Stimulated activated CD4-positive, alpha-beta T cell treated with anti-CD3 and anti-CD28 coated beads, Interleukin-1b, Interleukin-23, amount 100 ng/mL, for 24 hours (primary cell): ENCODE measurements at regions not wholly inside any gene's neighbourhood (a gene's known extent, or its start where the extent isn't known, plus 50 kb on each side); places are given as distances from the start of the nearest gene placed in this dataset.
"Not testable (repeated sequence)": the region's sequence is repeated elsewhere in the genome, so short reads cannot be mapped to it uniquely, and the experiment has no call there.

Experiments used
- DNase-seq, 4 experiments: peaks; one replicate each; pipeline ENCODE4 v3.0.0-alpha.2; 2020; ENCODE audit warnings: low read depth in 4 of 4, low spot score in 1 of 4

DNA sequence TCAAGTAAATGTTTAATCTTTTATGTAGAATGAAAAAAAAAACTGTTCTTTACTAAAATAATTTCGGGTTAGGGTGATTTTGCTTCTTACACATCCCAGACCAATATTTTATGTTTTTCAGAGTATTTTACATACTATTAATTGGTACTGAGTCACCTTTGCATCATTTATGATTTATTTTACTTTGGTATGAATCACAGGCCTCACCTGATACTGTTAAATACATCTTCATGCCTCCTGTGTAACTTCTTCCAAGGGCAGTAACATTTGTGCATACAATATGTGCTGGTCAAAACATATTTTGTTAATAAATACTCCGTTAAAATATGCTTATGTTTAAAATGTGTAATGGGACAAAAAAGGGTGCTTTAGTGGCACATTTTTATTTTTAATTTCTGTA, 529.6 kb downstream of the ZNF674 start:
- DNase-seq: no peak

DNA sequence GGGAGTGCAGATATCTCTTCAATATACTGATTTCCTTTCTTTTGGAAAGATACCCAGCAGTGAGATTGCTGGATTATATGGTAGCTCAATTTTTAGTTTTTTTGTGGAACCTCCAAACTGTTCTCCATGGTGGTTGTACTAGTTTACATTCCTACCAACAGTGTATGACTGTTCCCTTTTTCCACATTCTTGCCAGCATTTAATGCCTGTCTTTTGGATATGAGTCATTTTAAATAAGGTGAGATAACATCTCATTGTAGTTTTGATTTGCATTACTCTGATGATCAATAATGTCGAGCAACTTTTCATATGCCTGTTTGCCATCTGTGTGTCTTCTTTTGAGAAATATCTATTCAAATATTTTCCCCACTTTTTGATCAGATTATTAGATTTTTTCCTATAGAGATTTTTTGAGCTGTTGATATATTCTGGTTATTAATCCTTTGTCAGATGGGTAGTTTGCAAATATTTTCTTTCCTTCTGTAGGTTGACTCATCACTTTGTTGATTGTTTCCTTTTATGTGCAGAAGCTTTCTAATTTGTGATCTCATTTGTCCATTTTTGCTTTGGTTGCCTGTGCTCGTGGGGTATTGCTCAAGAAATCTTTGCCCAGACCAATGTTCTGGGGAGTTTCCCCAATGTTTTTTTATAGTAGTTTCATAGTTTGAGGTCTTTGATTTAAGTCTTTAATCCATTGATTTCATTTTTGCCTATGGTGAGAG, 552.7 kb downstream of the ZNF674 start:
- no peak for DNase-seq

DNA sequence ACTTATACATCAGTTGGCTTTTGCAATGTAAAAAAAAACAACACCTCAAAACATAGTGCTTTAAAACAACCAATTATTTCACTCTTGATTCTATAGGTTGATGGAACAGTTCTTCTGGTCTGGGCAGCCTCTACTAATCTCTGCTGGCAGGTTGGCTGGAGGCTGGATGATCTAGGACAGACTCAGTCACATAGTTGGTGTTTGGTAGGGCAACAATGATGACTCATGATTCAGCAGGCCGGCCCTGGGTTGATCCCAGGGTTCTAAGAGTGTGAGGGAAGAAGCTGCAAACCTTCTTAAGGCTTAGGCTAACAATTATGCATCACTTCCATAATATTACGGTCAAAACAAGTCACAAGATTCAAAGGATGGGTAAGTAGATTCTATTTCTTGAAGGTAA, 558.2 kb downstream of the ZNF674 start:
- no peak for DNase-seq

DNA sequence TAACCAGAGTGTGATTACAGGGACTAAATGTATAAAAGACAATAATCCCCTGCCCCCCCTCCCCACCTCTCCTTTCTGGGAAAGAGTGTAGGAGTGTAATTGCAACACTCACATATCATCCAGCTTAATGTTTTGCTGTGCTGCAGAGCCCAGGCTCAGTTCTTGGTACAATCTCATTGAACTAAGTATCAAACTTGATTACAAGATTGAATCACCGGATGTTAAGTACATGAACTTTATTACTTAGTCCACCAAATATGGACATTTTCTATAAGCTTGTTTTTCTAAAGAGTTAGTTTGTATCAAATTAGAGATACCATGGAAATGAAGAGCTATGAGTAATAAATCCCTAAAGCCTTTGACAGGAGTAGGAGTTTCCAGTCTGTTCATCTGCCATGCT, 559.1 kb downstream of the ZNF674 start:
- DNase-seq: no peak

DNA sequence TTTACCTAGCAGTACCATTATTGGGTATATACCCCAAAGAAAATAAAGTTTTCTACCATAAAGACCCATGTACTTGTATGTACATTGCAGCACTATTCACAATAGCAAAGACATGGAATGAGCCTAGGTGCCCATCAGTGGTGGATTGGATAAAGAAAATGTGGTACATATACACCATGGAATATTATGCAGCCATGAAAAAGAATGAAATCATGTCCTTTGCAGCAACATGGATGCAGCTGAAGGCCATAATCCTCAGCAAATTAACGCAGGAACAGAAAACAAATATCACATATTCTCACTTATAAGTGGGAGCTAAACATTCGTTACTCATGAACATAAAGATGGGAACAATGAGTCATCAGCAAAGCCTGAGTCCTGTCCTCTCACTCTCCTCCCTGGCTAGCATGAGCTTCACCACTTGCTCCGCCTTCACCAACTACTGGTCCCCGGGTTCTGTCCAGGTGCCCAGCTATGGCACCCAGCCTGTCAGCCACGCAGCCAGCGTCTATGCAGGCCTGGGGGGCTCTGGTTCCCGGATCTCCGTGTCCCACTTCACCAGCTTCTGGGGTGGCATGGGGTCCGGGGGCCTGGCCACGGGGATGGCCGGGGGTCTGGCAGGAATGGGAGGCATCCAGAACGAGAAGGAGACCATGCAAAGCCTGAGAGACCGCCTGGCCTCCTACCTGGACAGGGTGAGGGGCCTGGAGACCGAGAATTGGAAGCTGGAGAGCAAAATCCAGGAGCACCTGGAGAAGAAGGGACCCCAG, 562.1 kb downstream of the ZNF674 start:
- DNase-seq: not testable (repeated sequence)

DNA sequence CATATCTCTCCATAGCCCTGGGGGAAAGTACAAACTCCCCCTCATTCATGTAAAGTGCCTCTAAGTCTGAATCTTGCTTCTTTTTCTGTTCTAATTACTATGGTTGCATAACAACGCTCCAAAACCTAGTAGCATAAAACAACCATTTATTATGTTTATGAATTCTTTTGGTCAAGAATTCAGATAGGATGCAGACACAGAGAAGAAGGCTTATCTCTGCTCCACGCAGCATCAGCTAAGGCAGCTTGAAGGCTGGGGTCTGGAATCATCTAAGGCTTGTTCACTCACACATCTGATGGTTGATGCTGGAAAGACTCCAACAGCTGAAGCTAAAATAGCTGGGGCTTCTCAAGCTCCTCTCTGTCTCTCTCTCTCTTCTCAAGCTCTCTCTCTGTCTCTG, 564.5 kb downstream of the ZNF674 start:
- no peak for DNase-seq

DNA sequence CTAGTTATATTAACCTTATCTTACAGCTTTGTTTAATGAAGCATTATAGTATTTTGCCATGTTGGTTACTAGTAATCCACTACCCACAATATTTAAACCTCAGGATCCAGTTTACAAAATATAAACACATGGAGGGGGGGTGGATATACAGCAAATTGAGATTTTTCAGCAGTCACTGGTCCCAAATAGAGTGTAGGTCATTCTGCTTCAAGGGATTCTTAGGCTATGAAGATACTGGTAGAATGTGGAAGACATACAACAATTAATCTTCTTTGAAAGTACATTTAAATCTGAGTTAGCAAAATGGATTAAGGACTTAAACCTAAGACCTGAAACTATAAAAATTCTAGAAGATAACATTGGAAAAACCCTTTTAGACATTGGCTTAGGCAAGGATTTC, 569.6 kb downstream of the ZNF674 start:
- no peak for DNase-seq

DNA sequence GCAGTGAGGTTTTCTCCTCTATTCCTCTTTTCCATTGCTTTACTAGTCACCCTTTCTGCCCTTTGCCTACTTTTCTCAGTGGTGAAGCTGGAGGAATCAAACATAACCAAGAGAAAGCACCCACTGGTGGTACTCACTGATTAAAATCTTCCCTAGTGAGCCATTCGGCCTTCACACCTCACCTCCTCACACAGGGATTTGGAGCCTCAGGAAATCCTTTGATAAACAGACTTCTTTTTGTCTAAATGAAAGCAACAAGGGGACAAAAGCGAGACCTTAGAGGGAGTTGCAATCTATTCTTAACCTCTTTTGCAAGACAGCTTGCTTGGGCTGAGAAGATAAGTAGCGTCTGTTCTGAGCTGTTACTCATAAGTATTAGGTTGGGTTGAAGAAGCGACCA, 572.6 kb downstream of the ZNF674 start:
- no peak for DNase-seq

DNA sequence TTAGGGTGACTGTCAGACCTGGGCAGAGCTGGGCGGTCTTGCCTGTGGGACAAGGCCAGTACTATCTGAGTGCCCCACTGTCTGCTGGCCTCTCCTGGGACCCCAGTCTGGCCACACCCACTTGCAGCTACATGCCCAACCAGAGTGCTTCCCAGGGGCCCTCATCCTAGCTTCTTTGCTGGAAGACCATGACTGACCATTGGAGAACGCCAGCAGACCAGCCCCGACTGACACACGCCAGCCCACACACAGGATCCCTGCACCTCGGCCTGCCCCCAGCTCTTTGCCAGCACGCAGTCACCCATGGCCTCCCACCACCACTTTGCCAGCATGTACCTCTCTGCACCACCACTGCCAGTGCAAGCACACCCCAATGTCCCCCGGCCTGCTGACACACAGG, 585.7 kb downstream of the ZNF674 start:
- no peak for DNase-seq

DNA sequence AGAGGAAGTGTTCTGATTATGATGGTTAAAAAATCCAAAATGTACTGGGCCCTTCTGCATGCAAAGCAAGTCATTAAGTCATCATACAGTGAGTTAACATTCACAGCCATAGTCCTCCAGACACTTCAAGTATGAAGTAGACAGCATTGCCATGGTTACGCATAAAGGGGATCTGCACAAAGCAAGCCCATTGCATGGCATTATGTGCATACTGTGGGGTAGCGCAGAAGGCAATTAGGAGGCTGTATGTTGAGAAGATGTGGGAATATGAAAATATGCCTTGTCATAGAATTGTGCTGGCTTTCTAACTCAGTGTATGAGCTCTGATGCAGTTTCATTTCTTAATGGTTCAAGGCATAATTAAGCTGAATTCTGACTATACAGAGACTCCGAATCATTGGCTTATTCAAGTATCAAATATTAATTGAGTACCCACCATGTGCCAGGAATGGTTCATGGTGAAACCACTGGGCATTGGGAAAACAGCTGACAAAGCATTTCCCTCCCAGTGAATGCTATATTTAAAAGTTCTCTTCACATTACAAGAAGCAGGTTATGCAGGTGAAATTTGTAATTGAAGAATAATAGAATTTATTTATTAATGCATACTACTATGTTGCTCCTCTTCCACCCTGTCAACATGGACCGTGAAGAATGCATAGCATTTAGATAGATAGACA, 588.9 kb downstream of the ZNF674 start:
- DNase-seq: no peak

DNA sequence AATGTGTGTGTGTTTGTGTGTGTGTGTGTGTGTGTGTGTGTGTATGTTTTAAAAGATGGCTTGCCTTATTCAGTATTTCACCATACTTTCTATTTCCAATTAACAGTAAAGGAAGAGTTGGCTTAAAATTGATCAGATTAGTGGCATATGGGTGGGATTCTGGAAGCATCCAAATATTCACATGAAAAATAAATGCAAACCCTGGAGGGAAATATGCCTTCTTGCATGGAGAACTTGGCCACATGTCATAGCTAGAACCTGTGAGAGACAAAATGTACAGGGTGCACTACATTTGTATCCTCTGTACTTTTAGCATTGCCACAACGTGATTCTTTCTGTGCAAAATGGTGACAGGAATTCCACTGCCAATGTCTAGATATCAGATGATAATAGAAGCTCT, 589.6 kb downstream of the ZNF674 start:
- no peak for DNase-seq

DNA sequence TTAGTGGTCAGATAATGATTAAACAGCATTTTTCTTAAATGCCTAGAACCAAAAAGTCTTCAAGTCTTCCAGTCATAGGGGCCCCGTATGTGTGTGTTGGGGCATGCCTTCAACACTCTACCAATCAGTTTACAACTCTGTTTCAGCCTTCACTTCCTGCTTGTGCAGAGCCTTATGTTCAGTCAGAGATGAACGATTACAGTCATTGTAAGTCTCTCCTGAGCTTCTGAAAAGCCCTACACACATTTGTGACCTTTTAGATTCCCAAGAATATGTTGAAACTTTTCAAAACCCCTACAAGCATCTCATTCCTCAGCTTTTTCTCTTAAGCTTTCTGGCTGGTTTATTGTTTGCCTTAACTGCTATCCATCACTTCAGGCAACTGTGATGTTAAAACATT, 591.2 kb downstream of the ZNF674 start:
- DNase-seq: no peak

DNA sequence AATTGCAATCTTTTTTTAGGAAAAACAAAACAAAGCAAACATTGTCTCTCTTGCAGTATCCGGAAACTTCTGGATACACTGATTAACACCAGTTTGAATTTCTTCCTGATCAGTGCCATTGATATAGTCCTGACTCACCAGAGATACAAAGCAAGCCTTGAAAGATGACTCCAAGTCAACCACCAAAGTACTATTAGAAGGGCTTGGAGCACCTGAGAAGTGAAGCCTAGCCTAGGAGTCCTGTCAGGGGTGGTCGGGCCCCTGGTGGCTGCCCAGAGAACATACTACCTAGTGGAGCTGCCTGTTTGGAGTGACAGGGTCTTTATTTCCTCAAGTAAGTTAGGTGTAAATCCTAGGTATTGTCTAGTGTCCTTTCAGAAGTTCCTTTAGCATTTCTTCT, 593.2 kb downstream of the ZNF674 start:
- DNase-seq: no peak

DNA sequence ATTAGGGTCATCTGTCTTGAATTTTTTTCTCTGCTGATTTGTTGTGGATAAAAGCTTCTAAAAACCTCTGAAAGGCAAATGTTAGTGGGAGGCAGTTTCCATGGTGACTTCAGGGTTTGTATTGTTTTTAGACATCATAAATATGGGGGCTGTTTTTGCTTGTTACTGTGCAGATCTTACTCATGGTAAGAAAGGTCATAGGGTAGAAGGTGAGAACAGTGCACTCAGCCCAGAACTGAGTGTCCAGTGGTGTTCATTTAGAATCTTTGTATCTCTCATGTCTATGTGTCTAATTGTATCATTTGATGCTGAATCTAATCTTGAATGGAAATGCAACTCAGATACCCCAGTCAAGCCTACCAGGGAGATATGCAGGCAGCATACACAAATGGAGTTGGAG, 609.8 kb downstream of the ZNF674 start:
- no peak for DNase-seq

DNA sequence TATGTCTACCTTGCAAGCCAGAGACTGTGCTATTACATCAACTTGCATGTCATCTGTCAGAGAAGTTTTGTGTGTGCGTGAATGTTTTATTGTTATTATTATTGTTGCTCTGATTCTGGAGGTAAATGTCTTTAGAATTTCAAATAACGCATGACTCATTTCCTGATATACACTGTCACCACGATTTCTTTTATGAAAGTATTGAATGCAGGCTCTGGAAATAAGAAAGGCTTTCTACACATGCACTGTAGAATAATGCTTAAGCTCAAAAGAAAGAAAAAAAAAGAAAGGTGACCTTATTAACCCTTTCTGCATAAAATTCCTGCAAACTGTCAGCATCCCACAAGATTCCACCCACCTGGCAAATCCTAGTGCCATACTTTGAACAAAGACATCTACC, 632.9 kb downstream of the ZNF674 start:
- no peak for DNase-seq

DNA sequence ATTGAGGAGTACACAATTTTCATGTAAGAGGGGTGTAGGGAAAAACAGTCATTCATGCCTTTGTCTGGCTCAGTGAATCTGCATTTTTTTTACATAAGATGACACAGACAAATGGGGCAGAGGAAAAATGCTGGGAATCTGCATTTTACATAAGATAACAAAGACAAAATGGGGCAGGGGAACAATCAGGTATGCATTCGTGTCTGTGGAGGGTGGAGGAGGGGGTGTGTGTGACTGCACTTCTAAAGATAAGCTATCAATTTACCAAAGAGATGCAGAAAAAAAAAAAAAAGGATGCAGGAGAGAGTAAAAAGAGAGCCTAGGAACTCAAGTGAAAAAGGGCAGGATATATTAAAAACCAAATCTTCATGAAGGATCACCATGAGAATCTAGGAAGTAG, 637.4 kb downstream of the ZNF674 start:
- DNase-seq: no peak

DNA sequence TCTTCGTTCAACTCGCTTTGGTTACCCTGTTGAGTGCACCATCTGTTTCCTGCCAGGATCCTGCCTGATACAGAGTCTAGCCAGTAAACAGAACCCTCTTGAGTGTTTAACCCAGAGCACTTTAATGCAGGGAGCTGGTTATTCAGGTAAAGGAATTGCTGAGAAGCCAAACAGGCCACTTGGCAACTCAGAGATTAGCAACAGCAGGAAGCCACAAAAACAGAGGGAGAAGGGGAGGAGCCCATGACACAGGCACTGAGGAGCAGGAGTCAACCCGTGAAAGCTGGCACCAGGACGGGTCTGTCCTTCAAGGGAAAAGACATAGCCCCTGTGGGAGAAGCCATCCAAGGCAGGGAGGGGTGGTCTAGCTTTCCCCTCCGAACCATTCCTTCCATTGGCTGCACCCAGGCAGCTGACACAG, 641.4 kb downstream of the ZNF674 start:
- no peak for DNase-seq

DNA sequence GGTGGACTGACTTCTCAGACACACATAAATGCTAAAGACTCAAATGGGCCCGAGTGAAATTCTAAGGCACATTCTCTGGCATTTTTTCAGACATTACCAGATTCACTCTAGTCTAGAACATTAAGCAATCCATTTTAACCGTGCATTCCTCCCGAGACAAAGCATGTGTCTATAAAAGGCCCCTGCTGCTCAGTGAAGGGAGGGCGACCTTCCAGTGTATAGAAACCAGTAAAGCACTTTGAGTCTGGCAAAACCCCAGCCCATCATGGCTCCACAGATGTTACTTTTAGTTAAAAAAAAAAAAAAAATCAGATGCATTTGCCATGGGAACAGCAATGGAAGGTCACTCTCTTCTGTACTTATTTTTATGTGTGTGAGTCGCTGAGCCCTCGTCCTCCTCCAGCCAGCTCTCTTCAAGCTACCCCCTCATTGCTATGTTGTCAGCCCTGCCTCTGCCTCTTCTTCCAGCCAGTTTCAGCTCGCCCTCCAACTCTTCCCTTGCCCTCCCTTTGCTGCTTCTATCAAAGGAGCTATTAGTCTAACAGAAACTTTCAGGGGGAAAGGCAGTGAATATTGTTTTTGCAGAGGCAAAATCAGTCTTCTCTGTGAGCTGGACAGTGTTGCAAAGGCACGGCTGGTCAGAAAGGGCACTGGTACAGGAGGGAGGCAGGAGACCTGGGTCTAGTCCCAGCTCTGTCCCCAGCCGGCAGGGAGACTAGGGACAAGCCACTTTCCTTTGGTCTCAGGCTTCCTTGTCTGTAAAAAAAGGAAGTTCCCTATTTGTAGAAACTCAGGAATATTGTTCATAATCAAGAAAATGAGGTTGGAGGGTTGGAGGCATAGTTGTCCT, 644.2 kb downstream of the ZNF674 start:
- no peak for DNase-seq

DNA sequence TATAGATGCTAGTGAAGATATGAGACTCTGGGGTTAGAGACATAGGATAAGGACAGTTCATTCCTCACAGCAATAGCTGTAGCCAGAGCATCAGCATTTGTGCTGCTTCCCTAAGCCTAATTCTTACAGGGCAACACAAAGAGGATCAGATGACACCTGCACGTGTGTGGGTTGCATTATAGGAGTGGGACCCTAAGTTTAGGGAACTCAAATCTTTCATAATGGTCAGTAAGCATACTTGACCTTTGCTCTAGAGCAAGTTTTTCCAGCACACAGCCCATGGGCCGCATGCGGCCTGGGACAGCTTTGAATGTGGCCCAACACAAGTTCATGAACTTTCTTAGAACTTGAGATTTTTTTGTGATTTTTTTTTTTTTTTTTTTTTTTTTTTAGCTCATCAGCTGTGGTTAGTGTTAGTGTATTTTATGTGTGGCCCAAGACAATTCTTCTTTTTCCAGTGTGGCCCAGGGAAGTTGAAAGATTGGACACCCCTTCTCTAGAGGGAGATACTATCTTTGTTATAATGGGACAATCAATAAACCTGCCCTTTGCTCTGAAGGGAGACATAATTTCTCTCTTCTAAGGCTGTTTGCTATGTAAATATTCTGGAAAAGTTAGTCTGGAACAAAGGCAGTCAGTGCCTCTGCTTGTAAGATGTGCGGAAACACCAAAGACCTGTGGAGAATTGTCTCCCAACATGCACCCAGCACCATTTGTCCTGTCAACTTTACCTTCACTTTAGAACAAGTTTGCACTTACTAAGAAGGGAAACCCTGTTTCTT, 650.2 kb downstream of the ZNF674 start:
- no peak for DNase-seq

DNA sequence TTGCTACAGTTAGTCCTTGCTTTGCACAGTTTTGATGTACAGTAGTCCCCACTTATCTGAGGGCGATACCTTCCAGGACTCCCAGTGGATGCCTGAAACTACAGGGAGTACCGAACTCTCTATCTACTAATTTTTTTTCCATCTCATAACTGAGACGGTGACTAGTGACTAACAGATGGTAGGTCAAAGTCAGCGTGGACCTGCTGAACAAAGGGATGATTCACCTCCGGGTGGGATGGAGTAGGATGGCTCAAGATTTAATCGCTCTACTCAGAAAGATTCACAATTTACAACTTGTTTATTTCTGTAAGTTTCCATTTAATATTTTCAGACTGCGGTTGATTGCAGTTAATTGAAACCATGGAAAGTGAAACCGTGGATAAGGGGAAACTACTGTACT, 655.8 kb downstream of the ZNF674 start:
- no peak for DNase-seq

DNA sequence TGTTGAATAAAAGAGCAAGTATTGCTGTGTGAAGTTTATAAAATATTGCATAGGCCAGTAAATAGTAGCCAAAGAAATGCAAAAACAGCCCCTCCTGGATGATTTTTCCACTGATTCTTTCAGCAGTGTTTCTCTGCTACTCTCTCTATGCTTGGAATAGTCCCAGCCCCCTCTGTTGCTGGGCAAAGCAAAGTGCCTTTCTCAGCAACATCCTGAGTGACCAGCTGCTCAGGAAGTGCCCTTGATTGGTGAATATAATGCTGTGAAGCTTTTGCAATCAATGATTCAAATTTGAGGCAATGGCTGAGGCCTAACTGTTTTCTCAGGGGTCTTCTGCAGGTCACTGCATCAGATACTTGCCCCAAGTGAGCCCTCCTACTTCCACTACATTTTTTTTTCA, 656.7 kb downstream of the ZNF674 start:
- no peak for DNase-seq
